PC-9 (cell line): ENCODE measurements at regions not wholly inside any gene's neighbourhood (a gene's known extent, or its start where the extent isn't known, plus 50 kb on each side); places are given as distances from the start of the nearest gene placed in this dataset.

Experiments
- CTCF ChIP-seq: fragments of 200-600 bp; sonication (generic); conservative IDR thresholded peaks from 2 replicates; pipeline ENCODE4 v1.6.1; 2017; ENCODE audit warnings: mixed run types, antibody characterized with exemption, mild to moderate bottlenecking, moderate library complexity
- EZH2 ChIP-seq: fragments of 200-600 bp; sonication (generic); IDR thresholded peaks from 2 replicates; pipeline ENCODE4 v1.8.0; 2017; ENCODE audit warnings: antibody characterized with exemption, low read depth

- TF ChIP-seq CTCF (no peak), EZH2 (no peak)
Observed at GRCh38 chr5:110323357-110323756, 403.1 kb downstream of the TMEM232 start.
